Midbrain (tissue), 1 donor: ENCODE measurements at regions not wholly inside any gene's neighbourhood (a gene's known extent, or its start where the extent isn't known, plus 50 kb on each side); places are given as distances from the start of the nearest gene placed in this dataset.
"Not testable (repeated sequence)": the region's sequence is repeated elsewhere in the genome, so short reads cannot be mapped to it uniquely, and the experiment has no call there.

ENCODE experiments used
- DNase-seq: peaks from one replicate; lab custom pipeline; 2025; lab: John Stamatoyannopoulos, UW

- DNase-seq, result no peak
Measured at GRCh38 chrX:125378205-125378604, 58.5 kb downstream of the TEX13C start.

GRCh38 chrX:125378770-125379169 lies 59.1 kb downstream of the TEX13C start:
- DNase-seq, result no peak

GRCh38 chrX:125382148-125382628 lies 62.5 kb downstream of the TEX13C start:
- DNase-seq, result no peak

- DNase-seq, result no peak
Measured at GRCh38 chrX:125382889-125383288, 63.2 kb downstream of the TEX13C start.

DNA sequence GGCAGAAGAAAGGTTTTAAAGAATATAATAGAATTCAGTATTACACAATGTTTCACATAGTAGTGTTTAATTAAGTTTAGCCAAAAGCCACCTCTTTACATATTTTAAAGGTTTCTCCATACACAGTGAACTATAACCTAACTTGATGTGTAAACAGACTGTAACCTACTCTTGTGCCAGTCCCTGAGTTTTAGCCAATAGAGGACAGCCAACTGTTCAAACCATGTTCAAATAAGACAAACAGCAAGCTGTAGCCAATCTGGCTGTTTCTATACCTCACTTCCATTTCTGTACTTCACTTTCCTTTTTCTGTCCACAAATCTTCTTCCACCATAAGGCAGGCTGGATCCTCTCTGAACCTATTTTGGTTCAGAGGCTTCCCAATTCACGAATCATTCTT lies 65.2 kb downstream of the TEX13C start:
- DNase-seq, result no peak

DNA sequence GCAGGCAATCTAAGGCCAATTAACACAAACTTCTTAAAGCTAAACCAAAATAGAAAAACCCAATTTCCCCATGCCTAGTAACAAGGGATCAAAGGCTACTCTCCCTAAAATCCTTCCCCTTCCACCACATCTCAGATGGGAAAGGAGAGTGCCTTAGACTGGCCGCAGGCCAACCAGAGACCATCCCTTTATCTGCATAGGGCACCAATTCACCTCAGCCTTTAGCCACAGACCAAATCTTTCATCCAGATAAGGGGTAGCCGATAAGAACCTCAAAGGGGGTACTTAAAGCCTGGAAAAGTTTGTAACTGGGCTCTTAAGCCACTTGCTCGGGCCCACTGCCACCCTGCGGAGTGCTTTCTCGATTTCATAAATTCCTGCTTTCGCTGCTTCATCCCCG lies 68.3 kb downstream of the TEX13C start:
- DNase-seq, result no peak

DNA sequence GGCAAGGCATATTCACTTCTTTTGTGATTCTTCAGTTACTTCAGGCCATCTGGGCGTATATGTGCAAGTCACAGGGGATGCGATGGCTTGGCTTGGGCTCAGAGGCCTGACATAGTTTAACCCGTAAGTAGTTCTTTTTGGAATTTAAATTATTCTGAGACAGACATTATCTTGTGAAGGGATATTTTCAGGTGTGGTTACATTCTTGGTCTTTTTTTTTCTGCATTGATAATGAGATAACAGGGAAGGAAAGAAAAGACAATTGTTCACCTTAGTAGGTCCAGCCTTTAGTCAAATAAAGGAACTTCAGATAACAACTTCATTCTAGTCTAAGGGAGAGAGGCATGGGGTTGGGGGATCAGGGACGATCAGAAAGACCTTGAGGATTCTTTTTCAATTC lies 74.8 kb downstream of the TEX13C start:
- no peak for DNase-seq

DNA sequence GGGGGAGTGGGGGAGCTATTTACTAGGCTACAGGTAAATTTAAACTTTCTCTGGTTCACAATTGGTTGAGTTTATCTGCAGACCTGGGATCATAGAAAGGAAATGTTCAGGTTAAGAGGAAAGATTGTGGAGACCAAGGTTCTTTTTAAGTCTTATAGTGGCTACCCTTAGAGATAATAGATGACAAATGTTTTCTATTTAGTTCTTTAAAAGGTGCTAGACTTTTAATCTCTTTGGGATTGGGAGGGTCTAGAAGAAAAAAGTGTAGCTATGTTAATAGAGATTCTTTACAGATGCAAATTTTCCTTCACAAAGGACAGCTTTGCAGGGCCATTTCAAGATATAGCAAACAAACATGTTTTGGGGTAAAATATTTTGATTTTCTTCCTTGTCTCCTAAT lies 76.0 kb downstream of the TEX13C start:
- no peak for DNase-seq

GRCh38 chrX:125398959-125399440 lies 79.3 kb downstream of the TEX13C start:
- DNase-seq, result no peak

DNA sequence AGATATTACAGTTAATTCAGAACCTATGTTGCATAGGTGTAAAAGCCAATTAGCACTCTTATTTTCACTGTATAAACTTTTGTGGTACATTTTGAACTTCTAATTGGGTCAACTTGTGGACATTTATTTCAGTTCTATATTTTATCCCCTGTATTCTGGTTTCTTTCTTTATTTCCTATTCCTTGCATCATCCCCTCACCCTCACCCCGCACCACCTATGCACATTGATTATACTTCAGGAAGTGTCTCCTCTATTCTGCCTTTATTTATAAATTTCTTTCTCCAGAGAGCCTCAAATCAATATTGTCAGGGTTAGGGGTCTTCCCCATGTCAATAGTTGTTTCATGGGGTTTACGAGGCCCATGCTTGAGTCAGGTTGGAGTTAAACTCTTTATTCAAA lies 83.1 kb downstream of the TEX13C start:
- DNase-seq, result no peak

GRCh38 chrX:125404667-125405160 lies 85.0 kb downstream of the TEX13C start:
- no peak for DNase-seq

DNA sequence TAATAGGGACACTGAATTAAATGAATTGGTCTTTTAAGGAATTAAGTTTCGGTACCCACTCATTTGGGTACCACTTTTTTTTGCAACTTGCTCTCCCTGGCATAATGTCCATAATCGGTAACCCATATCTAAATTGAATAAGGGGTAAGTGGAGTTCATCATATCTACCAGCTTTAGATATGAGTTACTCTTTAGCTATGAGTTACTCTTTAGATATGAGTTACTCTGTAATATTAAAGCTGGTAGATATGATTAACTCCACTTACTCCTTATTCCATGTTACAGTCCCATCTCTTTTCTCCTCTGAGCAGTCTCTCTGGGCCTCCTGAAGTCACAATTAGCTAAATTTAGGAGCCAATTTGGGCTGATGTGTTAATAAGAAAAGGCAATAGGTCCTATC lies 85.7 kb downstream of the TEX13C start:
- no peak for DNase-seq

GRCh38 chrX:125407314-125407713 lies 87.6 kb downstream of the TEX13C start:
- no peak for DNase-seq

DNA sequence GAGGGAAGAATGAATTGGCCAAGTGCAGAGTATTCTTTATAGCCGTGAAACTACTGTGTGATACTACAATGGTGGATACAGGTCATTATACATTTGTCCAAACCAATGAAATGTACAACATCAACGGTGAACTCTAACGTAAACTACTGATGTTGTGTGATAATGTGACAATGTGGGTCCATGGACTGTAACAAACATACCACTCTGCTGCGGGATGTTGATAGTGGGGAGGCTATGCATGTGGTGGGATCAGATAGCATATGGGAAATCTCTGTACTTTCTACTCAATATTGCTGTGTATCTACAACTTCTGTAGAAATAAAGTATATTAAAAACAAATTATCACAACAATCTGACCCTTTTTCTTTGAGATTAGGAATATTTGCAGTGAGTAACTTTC lies 101.1 kb downstream of the TEX13C start:
- DNase-seq, result no peak

GRCh38 chrX:125422986-125423385 lies 103.3 kb downstream of the TEX13C start:
- no peak for DNase-seq

GRCh38 chrX:125424536-125424935 lies 104.9 kb downstream of the TEX13C start:
- DNase-seq, result no peak

DNA sequence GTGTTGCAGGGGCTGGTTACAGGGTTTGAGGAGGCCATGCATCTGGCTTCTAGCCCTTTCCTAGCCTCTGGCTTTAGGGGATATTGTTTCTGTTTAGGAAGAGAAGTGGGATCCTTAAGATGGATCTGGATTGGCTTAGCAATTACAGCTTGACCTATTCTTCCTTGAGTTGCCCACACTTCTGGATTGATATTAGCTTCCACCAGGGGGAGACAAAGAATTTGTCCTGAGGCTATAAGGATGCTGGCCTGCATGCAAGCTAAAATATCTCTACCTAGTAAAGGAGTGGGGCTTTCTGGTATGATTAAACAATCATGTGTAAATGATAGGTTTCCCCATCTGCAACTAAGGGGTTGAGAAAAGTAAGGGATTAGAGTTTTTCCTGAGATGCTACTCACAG lies 117.2 kb downstream of the TEX13C start:
- no peak for DNase-seq

GRCh38 chrX:125439194-125439849 lies 119.7 kb downstream of the TEX13C start:
- no peak for DNase-seq

- DNase-seq, result no peak
Measured at GRCh38 chrX:125444659-125445058, 125.0 kb downstream of the TEX13C start.

- no peak for DNase-seq
Measured at GRCh38 chrX:125475482-125475881, 155.8 kb downstream of the TEX13C start.

DNA sequence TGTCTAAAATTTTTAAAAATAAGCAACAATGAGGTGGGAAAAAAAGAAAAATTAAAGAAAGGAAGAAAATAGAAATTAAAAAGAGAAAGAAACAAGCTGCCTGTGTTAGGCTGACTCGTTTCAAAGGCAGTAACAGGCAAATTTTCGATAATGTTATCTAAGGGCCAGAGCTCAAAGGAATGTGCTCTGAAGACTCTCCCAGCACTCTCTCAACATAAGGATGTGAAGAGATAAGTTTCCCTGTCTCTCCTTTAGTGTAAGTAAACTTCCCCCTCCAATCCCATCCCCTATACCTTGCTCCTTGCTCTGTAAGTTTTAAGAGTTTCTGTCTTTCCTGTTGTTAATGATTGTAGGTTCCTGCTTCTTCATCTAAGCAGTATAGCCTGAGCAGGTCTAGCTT lies 172.8 kb downstream of the TEX13C start:
- DNase-seq, result no peak

DNA sequence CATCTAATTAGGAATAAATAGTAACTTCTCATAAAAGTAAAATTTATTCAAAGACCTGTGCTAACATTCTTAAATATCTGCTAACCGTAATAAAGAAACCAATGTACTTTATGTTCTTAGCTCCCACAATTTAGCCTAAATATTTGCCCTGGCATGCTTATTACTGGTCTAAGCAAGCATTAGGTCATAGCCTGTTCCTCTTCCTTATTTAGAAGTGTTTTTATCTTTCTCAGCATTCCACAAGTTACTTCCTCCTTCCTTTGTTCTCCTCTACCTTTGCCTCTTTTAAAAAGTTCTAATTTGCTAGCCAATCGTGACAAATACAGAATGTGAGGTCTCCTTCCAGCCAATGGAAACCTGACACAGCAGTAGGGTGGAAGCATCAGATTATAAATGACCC lies 173.3 kb downstream of the TEX13C start:
- DNase-seq, result not testable (repeated sequence)

GRCh38 chrX:125497667-125498066 lies 178.0 kb downstream of the TEX13C start:
- DNase-seq, result no peak

DNA sequence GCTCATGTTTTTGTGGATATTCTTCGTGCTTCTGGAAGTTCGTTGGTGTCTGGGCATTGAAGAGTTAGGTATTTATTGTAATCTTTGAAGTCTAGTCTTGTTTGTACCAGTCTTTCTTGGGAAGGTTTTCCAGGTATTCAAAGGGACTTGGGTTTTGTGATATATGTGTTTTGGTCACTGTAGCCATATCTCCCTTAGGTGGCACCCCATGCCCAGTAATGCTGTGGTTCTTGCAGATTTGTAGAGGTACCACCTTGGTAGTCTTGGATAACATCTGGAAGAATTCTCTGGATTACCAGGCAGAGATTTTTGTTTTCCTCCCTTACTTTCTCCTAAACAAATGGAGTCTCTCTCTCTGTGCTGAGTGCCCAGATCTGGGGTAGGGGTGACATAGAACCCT lies 184.1 kb downstream of the TEX13C start:
- DNase-seq, result no peak
